ENCODE measurements at regions not wholly inside any gene's neighbourhood (a gene's known extent, or its start where the extent isn't known, plus 50 kb on each side); places are given as distances from the start of the nearest gene placed in this dataset.

GRCh38 chr14:106841701-106842100, 1315.3 kb downstream of the TMEM121 start:
- no peaks in the 10 kb centered on the region for H3K4me1 ChIP-seq (ENCODE audit: control insufficient read depth, extremely low read depth, insufficient read depth, low read length)
- H3K4me3 ChIP-seq (replicated peaks in 1 of 4; ENCODE audit: control extremely low read depth in 1 of 4, insufficient read depth in 1 of 4, low read depth in 3 of 4, low read length in 4 of 4): no peak overlapping the region
- H3K4me2 ChIP-seq (ENCODE audit: extremely low read depth, insufficient read depth, low read length): no peak overlapping the region
- no peaks in the 10 kb centered on the region for H3K36me3 ChIP-seq (ENCODE audit: control insufficient read depth, insufficient read depth, low read length)
- no peaks in the 10 kb centered on the region for H4K20me1 ChIP-seq (ENCODE audit: control insufficient read depth, extremely low read depth, insufficient read depth, low read length)
- no peak for DNase-seq (ENCODE audit: low read depth in 2 of 2)
- no peak for TF ChIP-seq CTCF (conservative IDR thresholded peaks at IDR 0.05 in 1 of 2, IDR thresholded peaks at IDR 0.05 in 1 of 2; ENCODE audit: low read depth in 1 of 2, low read length in 2 of 2)
- TF ChIP-seq EZH2 (IDR thresholded peaks at IDR 0.05; ENCODE audit: low read length, missing control alignments): no peak
- no peak overlapping the region for H2AFZ ChIP-seq (ENCODE audit: low read length)
- no peaks in the 10 kb centered on the region for H3K27me3 ChIP-seq (ENCODE audit: control insufficient read depth, insufficient read depth, low read length)
- H3K79me2 ChIP-seq (ENCODE audit: control insufficient read depth, insufficient read depth, low read length): no peaks in the 10 kb centered on the region
- H3K9ac ChIP-seq (ENCODE audit: insufficient read depth, low read length): no peak overlapping the region
- no peak overlapping the region for H3K27ac ChIP-seq (ENCODE audit: insufficient read depth, low read length)
- H3K9me3 ChIP-seq (ENCODE audit: control insufficient read depth, insufficient read depth, low read depth, low read length): no peaks in the 10 kb centered on the region

DNA sequence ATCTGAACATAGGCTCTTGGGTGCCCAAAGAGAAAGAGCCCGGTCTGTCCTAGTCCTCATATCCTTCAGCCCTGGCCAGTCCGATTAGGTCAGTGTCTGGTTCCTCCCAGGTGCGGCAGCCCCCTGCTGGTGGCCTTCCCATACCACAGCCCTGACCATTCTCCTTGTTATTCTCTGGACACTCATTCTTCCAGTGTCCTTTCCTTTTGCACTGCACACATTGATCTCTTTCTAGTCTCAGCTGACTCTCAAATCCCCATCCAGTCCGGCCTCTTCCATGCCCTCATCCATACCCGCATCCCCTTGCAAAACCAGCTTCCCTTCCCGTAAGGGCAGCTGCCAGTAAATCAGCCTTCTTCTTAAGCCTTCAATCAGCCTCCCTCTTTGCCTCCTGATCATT, 1316.3 kb downstream of the TMEM121 start:
- Histone ChIP-seq H3K4me2 (ENCODE audit: extremely low read depth, insufficient read depth, low read length) (no peak overlapping the region), H2AFZ (ENCODE audit: low read length) (no peak overlapping the region), H3K27ac (ENCODE audit: insufficient read depth, low read length) (no peak overlapping the region), H3K27me3 (ENCODE audit: control insufficient read depth, insufficient read depth, low read length) (no peaks in the 10 kb centered on the region), H3K9ac (ENCODE audit: insufficient read depth, low read length) (no peak overlapping the region), H3K36me3 (ENCODE audit: control insufficient read depth, insufficient read depth, low read length) (no peaks in the 10 kb centered on the region), H4K20me1 (ENCODE audit: control insufficient read depth, extremely low read depth, insufficient read depth, low read length) (no peaks in the 10 kb centered on the region), H3K4me1 (ENCODE audit: control insufficient read depth, extremely low read depth, insufficient read depth, low read length) (no peaks in the 10 kb centered on the region), H3K4me3 (replicated peaks in 1 of 4; ENCODE audit: control extremely low read depth in 1 of 4, insufficient read depth in 1 of 4, low read depth in 3 of 4, low read length in 4 of 4) (no peak overlapping the region), H3K79me2 (ENCODE audit: control insufficient read depth, insufficient read depth, low read length) (no peaks in the 10 kb centered on the region), H3K9me3 (ENCODE audit: control insufficient read depth, insufficient read depth, low read depth, low read length) (no peaks in the 10 kb centered on the region)
- DNase-seq (ENCODE audit: low read depth in 2 of 2): no peak
- TF ChIP-seq CTCF (conservative IDR thresholded peaks at IDR 0.05 in 1 of 2, IDR thresholded peaks at IDR 0.05 in 1 of 2; ENCODE audit: low read depth in 1 of 2, low read length in 2 of 2): no peak
- no peak for TF ChIP-seq EZH2 (IDR thresholded peaks at IDR 0.05; ENCODE audit: low read length, missing control alignments)

DNA sequence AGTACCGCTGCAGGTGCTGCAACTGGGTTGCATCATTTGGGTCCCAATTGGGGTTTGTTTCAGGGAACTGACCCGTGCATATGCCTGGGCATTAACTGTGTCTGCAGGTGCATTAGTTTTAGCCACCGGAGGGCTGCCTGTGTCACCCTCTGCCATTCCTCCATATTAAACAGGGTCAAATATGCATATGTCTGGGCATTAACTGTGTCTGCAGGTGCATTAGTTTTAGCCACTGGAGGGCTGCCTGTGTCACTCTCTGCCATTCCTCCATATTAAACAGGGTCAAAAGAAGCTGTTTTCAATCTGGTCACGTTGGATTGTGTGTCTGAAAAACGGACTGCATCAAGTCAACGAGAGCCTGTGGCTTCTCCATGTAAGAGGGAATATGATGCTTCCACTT, 1317.0 kb downstream of the TMEM121 start:
- Histone ChIP-seq H3K4me2 (ENCODE audit: extremely low read depth, insufficient read depth, low read length) (peak overlapping the region; percentile 23), H3K79me2 (ENCODE audit: control insufficient read depth, insufficient read depth, low read length) (no peaks in the 10 kb centered on the region), H3K4me1 (ENCODE audit: control insufficient read depth, extremely low read depth, insufficient read depth, low read length) (no peaks in the 10 kb centered on the region), H2AFZ (ENCODE audit: low read length) (peak overlapping the region; percentile 31), H3K4me3 (replicated peaks in 1 of 4; ENCODE audit: control extremely low read depth in 1 of 4, insufficient read depth in 1 of 4, low read depth in 3 of 4, low read length in 4 of 4) (no peak overlapping the region), H3K9ac (ENCODE audit: insufficient read depth, low read length) (no peak overlapping the region), H3K9me3 (ENCODE audit: control insufficient read depth, insufficient read depth, low read depth, low read length) (no peaks in the 10 kb centered on the region), H3K27ac (ENCODE audit: insufficient read depth, low read length) (no peak overlapping the region), H3K36me3 (ENCODE audit: control insufficient read depth, insufficient read depth, low read length) (no peaks in the 10 kb centered on the region), H3K27me3 (ENCODE audit: control insufficient read depth, insufficient read depth, low read length) (no peaks in the 10 kb centered on the region), H4K20me1 (ENCODE audit: control insufficient read depth, extremely low read depth, insufficient read depth, low read length) (no peaks in the 10 kb centered on the region)
- DNase-seq (ENCODE audit: low read depth in 2 of 2): no peak
- no peak for TF ChIP-seq CTCF (conservative IDR thresholded peaks at IDR 0.05 in 1 of 2, IDR thresholded peaks at IDR 0.05 in 1 of 2; ENCODE audit: low read depth in 1 of 2, low read length in 2 of 2)
- TF ChIP-seq EZH2 (IDR thresholded peaks at IDR 0.05; ENCODE audit: low read length, missing control alignments): no peak
